Effector memory CD8-positive, alpha-beta T cell (primary cell): ENCODE measurements at regions not wholly inside any gene's neighbourhood (a gene's known extent, or its start where the extent isn't known, plus 50 kb on each side); places are given as distances from the start of the nearest gene placed in this dataset.
A peak's percentile ranks its signal among the peaks of the same experiment; 100 is the strongest.

Experiments
- ATAC-seq: fragments of 150-1000 bp; cut with Tn5 transposase; replicated peaks from 2 replicates; pipeline ENCODE4 v1.10.0; 2021; ENCODE audit warnings: mild to moderate bottlenecking, moderate library complexity
- DNase-seq, 3 experiments: peaks; one replicate each; pipeline ENCODE4 v3.0.0; 2021
- H3K27ac Mint-ChIP-seq, 2 donors: one replicate each; pipeline ENCODE4 v1.8.0; 2022; ENCODE audit warnings: mild to moderate bottlenecking in 2 of 2, mixed read lengths in 2 of 2, moderate library complexity in 2 of 2
- H3K27me3 Mint-ChIP-seq, 2 donors: one replicate each; pipeline ENCODE4 v1.8.0; 2022; ENCODE audit warnings: mixed read lengths in 2 of 2
- H3K36me3 Mint-ChIP-seq: one replicate; pipeline ENCODE4 v1.8.0; 2022; ENCODE audit warnings: mild to moderate bottlenecking, moderate library complexity, mixed read lengths; ENCODE audit not compliant: insufficient read depth
- H3K4me1 Mint-ChIP-seq, 2 donors: one replicate each; pipeline ENCODE4 v1.8.0; 2022; ENCODE audit warnings: low read depth in 2 of 2, mixed read lengths in 2 of 2
- H3K4me3 Mint-ChIP-seq, 2 donors: one replicate each; pipeline ENCODE4 v1.8.0; 2022; ENCODE audit warnings: mild to moderate bottlenecking in 2 of 2, mixed read lengths in 2 of 2, moderate library complexity in 2 of 2
- H3K9me3 Mint-ChIP-seq, 2 donors: one replicate each; pipeline ENCODE4 v1.8.0; 2022; ENCODE audit warnings: mixed read lengths in 2 of 2

DNA sequence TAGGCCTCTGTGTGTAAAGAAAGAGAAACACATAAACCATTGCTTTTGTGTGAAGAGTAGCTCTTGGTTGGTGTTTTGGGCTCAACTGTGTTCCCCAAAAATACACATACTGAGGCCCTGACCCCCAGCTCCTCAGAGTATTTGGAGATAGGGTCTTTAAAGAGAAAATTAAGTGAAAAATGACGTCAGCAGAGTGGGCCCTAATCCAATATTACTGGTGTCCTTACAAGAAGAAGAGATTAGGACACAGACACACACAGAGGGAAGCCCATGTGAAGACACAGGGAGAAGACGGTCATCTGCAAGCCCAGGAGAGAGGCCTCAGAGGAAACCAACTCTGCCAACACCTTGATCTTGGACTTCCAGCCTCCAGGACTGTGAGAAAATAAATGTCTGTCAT is 76.9 kb upstream of the PGBD5 start:
- ATAC-seq: no peak
- H3K9me3 Mint-ChIP-seq: no peaks in the 10 kb centered on the region
- peaks cover 4% of the 10 kb centered on the region in 2 donors for H3K4me1 Mint-ChIP-seq
- no peak overlapping the region for H3K4me3 Mint-ChIP-seq
- H3K36me3 Mint-ChIP-seq: no peaks in the 10 kb centered on the region
- DNase-seq: no peak
- no peak overlapping the region for H3K27ac Mint-ChIP-seq
- H3K27me3 Mint-ChIP-seq: peaks cover 40 to 41% of the 10 kb centered on the region in 2 donors

DNA sequence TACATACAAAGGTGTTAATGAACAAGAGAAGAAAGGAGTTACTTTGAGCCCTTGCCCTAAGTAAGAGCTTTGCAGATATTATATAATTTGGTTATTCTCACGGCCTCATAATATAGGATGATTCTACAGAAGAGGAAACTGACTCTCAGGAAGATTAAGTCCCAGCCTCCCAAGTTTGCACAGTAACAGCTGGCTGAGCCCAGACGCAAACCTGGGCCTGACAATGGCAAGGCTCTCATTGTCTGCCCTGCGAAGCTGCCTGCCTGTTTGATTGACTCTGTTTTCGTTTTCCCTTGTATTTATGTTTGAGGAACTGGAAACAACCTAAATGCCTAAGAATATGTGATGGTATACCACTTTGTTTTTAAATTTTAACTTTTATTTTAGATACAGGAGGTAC is 76.2 kb upstream of the PGBD5 start:
- Mint-ChIP-seq H3K36me3 (no peaks in the 10 kb centered on the region), H3K9me3 (no peaks in the 10 kb centered on the region)
- ATAC-seq: no peak

DNA sequence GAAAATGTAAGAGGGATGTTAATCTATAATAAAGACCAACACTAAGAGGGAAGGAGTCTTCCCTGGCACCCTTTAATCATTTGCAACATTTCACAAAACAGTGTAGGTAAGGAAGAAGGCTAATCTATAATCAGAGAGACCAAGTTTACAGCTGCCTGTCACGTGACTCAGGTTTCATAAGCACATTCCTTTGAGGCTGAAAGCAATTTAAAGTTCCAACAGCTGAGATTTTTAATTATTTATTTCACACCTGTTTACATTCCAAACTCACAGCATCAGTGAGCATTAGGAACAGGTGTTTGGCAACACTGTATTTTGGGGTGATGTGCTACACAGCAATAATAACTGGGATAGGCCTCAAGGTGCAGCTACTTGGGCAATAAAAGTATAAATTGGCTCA is 75.7 kb upstream of the PGBD5 start:
- DNase-seq: no peak
- Mint-ChIP-seq H3K27ac (no peak overlapping the region), H3K4me1 (no peaks in the 10 kb centered on the region), H3K9me3 (no peaks in the 10 kb centered on the region), H3K4me3 (no peak overlapping the region), H3K36me3 (no peaks in the 10 kb centered on the region), H3K27me3 (peaks cover 40 to 41% of the 10 kb centered on the region in 2 donors)
- no peak for ATAC-seq

More for the DNA sequence above, 76.2 kb upstream of the PGBD5 start:
- H3K27me3 Mint-ChIP-seq: peaks cover 40 to 41% of the 10 kb centered on the region in 2 donors
- no peak overlapping the region for H3K27ac Mint-ChIP-seq
- no peak for DNase-seq
- H3K4me1 Mint-ChIP-seq: no peaks in the 10 kb centered on the region
- H3K4me3 Mint-ChIP-seq: no peak overlapping the region

DNA sequence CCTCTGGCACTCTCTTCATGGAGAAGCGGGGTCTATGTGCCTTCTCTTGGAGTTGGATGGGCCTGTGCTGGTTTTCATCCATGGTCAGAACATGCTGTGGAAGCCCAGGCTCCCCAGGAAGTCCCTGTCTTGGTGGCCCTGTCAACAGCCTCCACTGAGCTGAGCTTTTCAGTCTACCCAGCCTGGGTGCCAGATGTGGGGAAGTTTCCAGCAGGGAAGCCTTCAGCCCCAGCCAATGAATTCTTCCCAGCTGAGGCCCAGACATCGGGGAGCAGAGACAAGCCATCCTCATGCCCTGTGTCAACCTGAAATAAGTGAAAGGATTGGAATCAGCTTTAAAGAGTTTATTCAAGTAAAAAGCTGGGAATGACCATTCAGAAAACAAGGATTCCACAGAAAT is 75.1 kb upstream of the PGBD5 start:
- H3K27me3 Mint-ChIP-seq: peaks cover 39 to 41% of the 10 kb centered on the region in 2 donors
- no peaks in the 10 kb centered on the region for H3K9me3 Mint-ChIP-seq
- H3K4me3 Mint-ChIP-seq: no peak overlapping the region
- no peaks in the 10 kb centered on the region for H3K4me1 Mint-ChIP-seq
- ATAC-seq (no peak), DNase-seq (no peak)
- no peak overlapping the region for H3K27ac Mint-ChIP-seq
- H3K36me3 Mint-ChIP-seq: no peaks in the 10 kb centered on the region

DNA sequence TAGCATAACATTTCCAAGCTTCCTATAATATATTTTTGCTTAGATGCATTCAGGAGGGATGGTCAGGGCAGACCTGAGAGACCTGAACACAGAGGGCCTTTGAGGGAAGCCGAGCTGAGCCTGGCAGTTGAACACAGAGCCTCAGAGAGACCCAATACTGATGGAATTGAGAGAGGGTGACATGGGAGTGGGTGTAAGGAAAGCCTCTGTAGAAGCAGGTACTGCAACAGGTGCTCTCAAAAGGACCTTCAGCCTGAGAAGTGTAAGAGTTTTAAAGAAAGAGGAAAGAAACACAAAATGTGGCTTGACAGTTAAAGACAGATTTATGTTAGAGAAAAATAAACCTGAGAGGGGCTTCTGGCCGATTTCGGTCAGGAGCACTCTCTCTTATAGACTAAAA is 73.9 kb upstream of the PGBD5 start:
- Mint-ChIP-seq H3K4me1 (no peaks in the 10 kb centered on the region), H3K9me3 (no peaks in the 10 kb centered on the region), H3K4me3 (no peak overlapping the region), H3K27me3 (peaks cover 34 to 43% of the 10 kb centered on the region in 2 donors), H3K27ac (no peak overlapping the region), H3K36me3 (no peaks in the 10 kb centered on the region)
- ATAC-seq (no peak), DNase-seq (no peak)

DNA sequence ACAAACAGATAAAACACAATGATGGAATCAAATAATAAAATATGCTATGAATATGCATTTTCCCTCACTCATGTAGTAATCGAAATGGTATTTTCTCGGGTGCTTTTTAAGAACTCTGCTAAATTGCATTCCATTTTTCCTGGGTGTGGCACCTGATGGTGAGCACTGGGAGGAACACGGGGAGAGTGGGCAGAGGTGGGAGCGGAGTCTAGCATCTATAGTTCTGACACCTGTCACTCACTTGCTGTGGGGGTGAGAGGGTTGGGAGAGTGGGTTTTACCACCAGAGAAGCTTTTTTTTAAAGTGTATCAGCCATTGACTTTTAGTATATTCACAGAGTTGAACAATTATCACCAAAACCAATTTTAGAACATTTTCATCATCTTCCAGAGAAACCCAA is 73.4 kb upstream of the PGBD5 start:
- H3K4me1 Mint-ChIP-seq: no peaks in the 10 kb centered on the region
- ATAC-seq (no peak), DNase-seq (no peak)
- H3K27ac Mint-ChIP-seq: no peak overlapping the region
- no peak overlapping the region for H3K4me3 Mint-ChIP-seq
- peaks cover 38 to 49% of the 10 kb centered on the region in 2 donors for H3K27me3 Mint-ChIP-seq
- H3K9me3 Mint-ChIP-seq: no peaks in the 10 kb centered on the region
- no peaks in the 10 kb centered on the region for H3K36me3 Mint-ChIP-seq

DNA sequence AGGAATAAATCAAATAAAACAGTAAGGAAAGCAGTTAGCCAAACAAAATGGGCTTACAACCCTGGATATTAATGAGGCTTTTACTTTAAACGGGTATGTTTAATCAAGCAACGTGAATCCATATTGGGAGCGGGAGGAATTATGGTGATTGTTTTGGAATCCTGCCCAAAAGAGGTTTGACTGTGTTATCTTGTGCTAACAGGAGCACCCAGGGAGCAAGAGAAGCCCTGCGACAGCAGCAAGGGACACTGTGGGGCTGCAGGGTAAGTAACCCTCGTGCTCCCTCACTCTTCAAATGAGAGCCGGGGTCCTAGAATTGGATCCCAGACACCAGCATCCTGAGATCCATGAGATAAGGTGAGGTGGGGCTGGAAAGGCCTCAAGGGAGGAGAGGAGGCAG is 72.6 kb upstream of the PGBD5 start:
- H3K27ac Mint-ChIP-seq: no peak overlapping the region
- H3K27me3 Mint-ChIP-seq: peaks cover 37 to 51% of the 10 kb centered on the region in 2 donors
- no peaks in the 10 kb centered on the region for H3K9me3 Mint-ChIP-seq

DNA sequence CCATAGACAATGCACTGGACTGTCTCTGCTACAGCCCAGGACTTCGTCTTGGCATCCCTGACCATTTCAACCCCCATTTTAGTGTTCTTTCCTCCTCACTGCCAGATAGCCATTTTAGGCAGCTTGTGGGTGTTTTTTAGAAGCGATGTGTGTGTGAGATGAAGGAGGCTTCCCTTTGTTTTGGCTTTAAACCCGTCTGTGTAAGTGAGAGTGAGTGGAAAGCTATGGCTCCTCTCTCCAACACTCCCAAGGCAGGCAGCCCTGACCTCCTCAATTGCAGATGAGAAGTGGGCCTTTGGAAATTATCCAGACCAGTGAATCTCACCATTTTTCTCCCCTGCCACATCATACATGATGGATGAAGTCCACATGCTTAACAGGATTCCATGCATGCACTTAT is 70.3 kb upstream of the PGBD5 start:
- Mint-ChIP-seq H3K4me1 (no peaks in the 10 kb centered on the region), H3K27ac (no peak overlapping the region), H3K4me3 (peak overlapping the region in 1 of 2 donors; percentile 28), H3K9me3 (no peaks in the 10 kb centered on the region), H3K36me3 (no peaks in the 10 kb centered on the region), H3K27me3 (peaks cover 49 to 59% of the 10 kb centered on the region in 2 donors)
- DNase-seq (no peak), ATAC-seq (no peak)

More for the DNA sequence above, 72.6 kb upstream of the PGBD5 start:
- H3K36me3 Mint-ChIP-seq: no peaks in the 10 kb centered on the region
- no peak overlapping the region for H3K4me3 Mint-ChIP-seq
- no peak for ATAC-seq
- H3K4me1 Mint-ChIP-seq: no peaks in the 10 kb centered on the region
- no peak for DNase-seq

DNA sequence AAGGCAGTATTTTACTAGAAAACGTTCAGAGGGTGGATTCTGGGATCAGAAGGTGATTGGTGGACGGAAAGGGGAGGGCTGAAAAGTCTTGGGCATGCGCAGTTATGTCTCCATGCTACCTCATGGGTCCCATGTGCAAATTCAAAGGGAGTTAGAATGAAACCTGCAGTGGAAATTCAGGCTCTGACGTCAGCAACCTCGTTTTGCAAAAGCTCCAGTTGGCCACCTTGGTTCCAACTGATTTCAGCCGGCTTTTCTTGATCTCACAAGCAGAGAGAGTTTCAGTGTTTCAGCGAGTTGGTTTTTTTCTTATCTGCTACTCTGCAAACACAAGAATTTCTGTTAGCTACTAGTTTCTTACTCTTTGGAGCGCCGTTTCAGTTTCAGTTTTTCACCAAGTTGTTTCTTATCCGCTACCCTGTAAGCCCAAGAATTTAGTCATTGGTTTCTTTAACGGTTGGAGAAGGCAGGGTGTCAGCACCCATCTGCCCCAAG is 69.8 kb upstream of the PGBD5 start:
- Mint-ChIP-seq H3K4me3 (peak overlapping the region; percentile 25 to 28), H3K27me3 (peaks cover 53 to 62% of the 10 kb centered on the region in 2 donors)
- no peak for ATAC-seq

DNA sequence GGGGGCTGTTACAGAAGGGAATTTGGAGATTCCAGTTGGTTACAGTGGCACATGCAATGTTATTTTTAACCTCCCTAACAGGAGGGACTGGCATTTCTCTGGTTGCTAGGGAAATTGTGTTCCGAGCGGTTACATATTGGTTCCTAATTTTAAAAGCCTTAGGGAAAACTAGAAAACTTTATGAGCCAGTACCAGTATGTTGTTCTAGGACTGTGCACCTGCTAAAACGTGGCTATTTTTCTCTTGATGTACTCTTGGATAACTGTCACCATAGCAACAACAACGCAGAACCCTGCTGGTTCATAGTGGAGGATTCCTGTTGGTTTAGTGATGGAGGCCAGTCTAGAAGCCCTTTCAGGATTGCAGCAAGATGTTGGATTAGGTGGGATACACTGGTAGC is 68.9 kb upstream of the PGBD5 start:
- Mint-ChIP-seq H3K36me3 (no peaks in the 10 kb centered on the region), H3K4me3 (no peak overlapping the region)

More for the DNA sequence above, 69.8 kb upstream of the PGBD5 start:
- H3K9me3 Mint-ChIP-seq: no peaks in the 10 kb centered on the region
- DNase-seq: no peak
- H3K4me1 Mint-ChIP-seq: no peaks in the 10 kb centered on the region
- no peak overlapping the region for H3K27ac Mint-ChIP-seq
- H3K36me3 Mint-ChIP-seq: no peaks in the 10 kb centered on the region

DNA sequence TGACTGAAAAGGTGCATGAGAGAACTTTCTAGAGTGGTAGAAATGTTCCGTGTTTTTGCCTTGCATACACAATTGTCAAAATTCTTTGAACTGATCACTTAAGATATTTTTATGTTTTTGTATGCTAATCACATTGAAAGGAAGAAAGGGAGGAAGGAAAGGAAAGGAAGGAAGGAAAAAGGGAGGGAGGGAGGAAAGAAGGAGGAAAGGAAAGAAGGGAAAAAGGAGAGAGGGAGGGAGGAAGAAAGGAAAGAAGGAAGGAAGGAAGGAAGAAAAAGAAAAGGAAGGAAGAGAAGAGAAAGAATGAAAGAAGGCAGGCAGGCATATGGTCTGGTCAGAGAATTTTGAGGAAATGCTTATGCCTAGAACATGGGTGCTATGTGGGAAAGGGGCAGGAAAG is 68.4 kb upstream of the PGBD5 start:
- ATAC-seq (no peak), DNase-seq (no peak)
- Mint-ChIP-seq H3K27me3 (peaks cover 61 to 76% of the 10 kb centered on the region in 2 donors), H3K4me3 (no peak overlapping the region), H3K4me1 (no peaks in the 10 kb centered on the region), H3K36me3 (no peaks in the 10 kb centered on the region), H3K27ac (no peak overlapping the region), H3K9me3 (no peaks in the 10 kb centered on the region)

More for the DNA sequence above, 68.9 kb upstream of the PGBD5 start:
- no peaks in the 10 kb centered on the region for H3K9me3 Mint-ChIP-seq
- peaks cover 58 to 71% of the 10 kb centered on the region in 2 donors for H3K27me3 Mint-ChIP-seq
- no peak for ATAC-seq
- no peaks in the 10 kb centered on the region for H3K4me1 Mint-ChIP-seq
- H3K27ac Mint-ChIP-seq: no peak overlapping the region
- DNase-seq: no peak

DNA sequence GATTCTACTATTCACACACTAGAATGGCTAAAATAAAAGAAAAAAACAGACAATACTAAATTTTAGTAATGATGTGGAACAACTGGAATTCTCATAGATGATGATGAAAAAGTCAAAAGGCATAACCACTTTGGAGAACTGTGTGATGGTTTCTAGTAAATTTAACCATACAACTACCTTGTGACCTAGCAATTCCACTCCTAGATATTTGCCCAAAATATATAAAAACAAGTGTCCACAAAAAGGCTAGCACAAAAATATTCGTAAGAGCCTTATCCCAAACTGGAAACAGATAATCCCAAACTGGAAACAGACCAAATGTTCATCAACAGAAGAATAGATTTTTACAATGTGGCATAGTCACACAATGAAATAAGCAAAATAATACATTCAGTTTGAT is 67.9 kb upstream of the PGBD5 start:
- Mint-ChIP-seq H3K27me3 (peaks cover 64 to 76% of the 10 kb centered on the region in 2 donors), H3K27ac (no peak overlapping the region), H3K4me3 (no peak overlapping the region), H3K4me1 (no peaks in the 10 kb centered on the region), H3K36me3 (no peaks in the 10 kb centered on the region), H3K9me3 (no peaks in the 10 kb centered on the region)
- ATAC-seq: no peak
- no peak for DNase-seq

DNA sequence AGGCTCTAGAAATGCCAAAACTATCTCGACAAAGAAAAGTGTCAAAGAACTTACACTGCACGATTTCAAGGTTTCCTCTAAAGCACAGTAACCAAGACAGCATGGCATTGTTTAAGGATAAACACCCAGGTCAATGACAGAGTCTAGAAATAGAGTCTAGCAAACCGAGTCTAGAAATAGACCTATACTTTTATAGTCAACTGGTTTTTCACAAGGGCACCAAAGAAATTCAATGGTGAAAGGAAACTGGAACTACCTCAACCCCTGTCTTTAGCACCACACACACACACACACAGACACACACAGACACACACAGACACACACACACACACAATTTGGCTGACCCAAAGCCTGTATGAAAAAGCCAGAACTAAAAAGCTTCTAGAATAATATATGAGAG is 67.1 kb upstream of the PGBD5 start:
- Mint-ChIP-seq H3K36me3 (no peaks in the 10 kb centered on the region), H3K27ac (no peak overlapping the region), H3K9me3 (no peaks in the 10 kb centered on the region), H3K27me3 (peaks cover 58 to 71% of the 10 kb centered on the region in 2 donors), H3K4me3 (no peak overlapping the region), H3K4me1 (no peaks in the 10 kb centered on the region)
- no peak for DNase-seq
- no peak for ATAC-seq

DNA sequence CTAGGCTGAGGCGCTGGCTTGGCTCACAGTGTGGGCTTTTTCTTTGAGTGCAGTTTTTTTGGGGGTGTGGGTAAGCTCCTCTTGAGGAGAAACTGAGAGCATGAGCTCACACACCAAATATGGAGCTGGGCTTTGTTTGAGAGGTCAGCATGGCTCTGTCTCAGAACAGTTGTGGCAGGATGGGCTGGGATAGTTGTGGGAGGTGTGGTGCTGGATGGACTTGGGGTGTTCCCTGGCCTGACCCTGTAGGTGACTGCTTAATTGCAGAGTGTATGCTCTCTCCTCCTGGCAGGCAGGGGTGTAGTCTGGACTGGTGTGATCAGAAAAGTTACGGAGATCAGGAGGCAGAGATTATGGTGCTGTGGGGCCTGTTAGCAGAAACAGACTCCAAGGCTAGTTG is 64.3 kb upstream of the PGBD5 start:
- Mint-ChIP-seq H3K27me3 (peaks cover 61% of the 10 kb centered on the region in 2 donors), H3K4me3 (no peak overlapping the region), H3K4me1 (no peaks in the 10 kb centered on the region), H3K36me3 (no peaks in the 10 kb centered on the region), H3K27ac (no peak overlapping the region), H3K9me3 (no peaks in the 10 kb centered on the region)
- ATAC-seq: no peak
- no peak for DNase-seq
